Fibroblast of lung (primary cell): ENCODE measurements at regions not wholly inside any gene's neighbourhood (a gene's known extent, or its start where the extent isn't known, plus 50 kb on each side); places are given as distances from the start of the nearest gene placed in this dataset.

ENCODE experiments used
- DNase-seq, 2 donors: peaks; one replicate each; pipeline versions ENCODE4 v3.0.0 to v3.0.0-alpha.2; 2010; ENCODE audit warnings: low read depth in 2 of 2
- H2AFZ ChIP-seq: 2 replicates; pipeline ENCODE4 v1.5.1; 2012; ENCODE audit warnings: low read length, control low read depth, inconsistent platforms
- H3K27ac ChIP-seq: 2 replicates; pipeline ENCODE4 v1.5.1; 2011; ENCODE audit warnings: low read length, control low read depth; ENCODE audit not compliant: insufficient read depth
- H3K27me3 ChIP-seq: 2 replicates; pipeline ENCODE4 v1.5.1; 2011; ENCODE audit warnings: mild to moderate bottlenecking, low read length; ENCODE audit not compliant: control insufficient read depth, insufficient read depth
- H3K36me3 ChIP-seq: 2 replicates; pipeline ENCODE4 v1.5.1; 2011; ENCODE audit warnings: low read length; ENCODE audit not compliant: control insufficient read depth, insufficient read depth
- H3K4me1 ChIP-seq: 2 replicates; pipeline ENCODE4 v1.5.1; 2011; ENCODE audit warnings: low read length; ENCODE audit not compliant: control insufficient read depth, insufficient read depth; ENCODE audit errors: extremely low read depth
- H3K4me2 ChIP-seq: 2 replicates; pipeline ENCODE4 v1.5.1; 2011; ENCODE audit warnings: low read length, control low read depth; ENCODE audit not compliant: insufficient read depth; ENCODE audit errors: extremely low read depth
- H3K4me3 ChIP-seq, 4 experiments: fragments of 200-600 bp in 1 of 4; sonication (generic) in 1 of 4; replicated peaks in 1 of 4; 2 replicates each; pipeline ENCODE4 v1.5.1; 2011 to 2016; ENCODE audit warnings: low read length in 4 of 4, low read depth in 3 of 4, mild to moderate bottlenecking in 3 of 4, control low read depth in 2 of 4, inconsistent platforms in 1 of 4, mixed read lengths in 1 of 4; ENCODE audit not compliant: insufficient read depth in 1 of 4; ENCODE audit errors: control extremely low read depth in 1 of 4
- H3K79me2 ChIP-seq: 2 replicates; pipeline ENCODE4 v1.5.1; 2012; ENCODE audit warnings: mild to moderate bottlenecking, low read length, inconsistent platforms; ENCODE audit not compliant: control insufficient read depth, insufficient read depth
- H3K9ac ChIP-seq: 2 replicates; pipeline ENCODE4 v1.5.1; 2011; ENCODE audit warnings: mild to moderate bottlenecking, low read length, control low read depth; ENCODE audit not compliant: insufficient read depth
- H3K9me3 ChIP-seq: 2 replicates; pipeline ENCODE4 v1.5.1; 2012; ENCODE audit warnings: low read depth, low read length; ENCODE audit not compliant: control insufficient read depth, insufficient read depth
- H4K20me1 ChIP-seq: 2 replicates; pipeline ENCODE4 v1.5.1; 2011; ENCODE audit warnings: low read length; ENCODE audit not compliant: control insufficient read depth, insufficient read depth; ENCODE audit errors: extremely low read depth
- CTCF ChIP-seq, 2 donors: IDR thresholded peaks in 1 of 2; conservative IDR thresholded peaks in 1 of 2; 1 replicate in 1 of 2; 2 replicates in 1 of 2; pipeline ENCODE4 v1.5.1; 2011 to 2012; ENCODE audit warnings: low read length in 2 of 2, control low read depth in 1 of 2, inconsistent platforms in 1 of 2, low read depth in 1 of 2, mild to moderate bottlenecking in 1 of 2
- EZH2 ChIP-seq: IDR thresholded peaks from 2 replicates; pipeline ENCODE4 v1.5.1; 2012; ENCODE audit warnings: low read length, control low read depth, mild to moderate bottlenecking; ENCODE audit errors: missing control alignments

- Histone ChIP-seq H3K27ac (no peak overlapping the region), H3K9ac (no peak overlapping the region), H3K9me3 (no peaks in the 10 kb centered on the region), H3K36me3 (no peaks in the 10 kb centered on the region), H3K4me1 (no peaks in the 10 kb centered on the region), H3K79me2 (no peaks in the 10 kb centered on the region), H3K4me2 (no peak overlapping the region), H3K4me3 (no peak overlapping the region), H4K20me1 (no peaks in the 10 kb centered on the region), H2AFZ (no peak overlapping the region), H3K27me3 (no peaks in the 10 kb centered on the region)
- DNase-seq = no peak
- no peak for TF ChIP-seq CTCF (conservative IDR thresholded peaks at IDR 0.05 in 1 of 2, IDR thresholded peaks at IDR 0.05 in 1 of 2; ENCODE audit: low read depth in 1 of 2, low read length in 2 of 2)
Measured at GRCh38 chr1:193741228-193741627, 554.8 kb upstream of the B3GALT2 start.

- no peak overlapping the region for H3K9ac ChIP-seq
- DNase-seq = no peak
- no peaks in the 10 kb centered on the region for H4K20me1 ChIP-seq
- no peak for TF ChIP-seq CTCF (conservative IDR thresholded peaks at IDR 0.05 in 1 of 2, IDR thresholded peaks at IDR 0.05 in 1 of 2; ENCODE audit: low read depth in 1 of 2, low read length in 2 of 2)
- TF ChIP-seq EZH2 = no peak
- H3K27me3 ChIP-seq = no peaks in the 10 kb centered on the region
- no peaks in the 10 kb centered on the region for H3K4me1 ChIP-seq
- no peaks in the 10 kb centered on the region for H3K79me2 ChIP-seq
- no peak overlapping the region for H3K4me2 ChIP-seq
- H3K4me3 ChIP-seq = no peak overlapping the region
- H3K9me3 ChIP-seq = no peaks in the 10 kb centered on the region
- H2AFZ ChIP-seq = no peak overlapping the region
- no peak overlapping the region for H3K27ac ChIP-seq
- no peaks in the 10 kb centered on the region for H3K36me3 ChIP-seq
Measured at GRCh38 chr1:193740762-193741161, 554.3 kb upstream of the B3GALT2 start.

DNA sequence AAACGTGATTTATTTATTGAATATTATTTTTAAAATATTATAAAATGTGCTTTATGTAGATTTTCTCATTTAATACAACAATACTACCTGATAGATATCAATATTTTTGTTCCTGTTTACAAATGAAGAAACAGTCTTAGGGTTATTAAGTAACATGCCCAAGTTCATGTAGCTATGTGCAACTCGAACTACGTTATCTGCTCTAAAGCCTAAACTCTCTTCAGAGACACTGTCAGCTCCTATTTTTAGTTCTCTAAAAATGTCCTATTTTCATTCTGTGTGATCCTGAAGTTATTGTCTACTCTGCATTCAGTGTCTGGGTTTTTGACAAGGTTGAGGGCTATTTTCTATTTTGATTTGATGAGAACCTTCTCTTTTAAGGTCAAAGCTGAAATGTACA, 550.1 kb upstream of the B3GALT2 start:
- H3K4me3 ChIP-seq = no peak overlapping the region
- no peaks in the 10 kb centered on the region for H3K36me3 ChIP-seq
- H2AFZ ChIP-seq = no peak overlapping the region
- no peaks in the 10 kb centered on the region for H3K9me3 ChIP-seq
- no peaks in the 10 kb centered on the region for H3K79me2 ChIP-seq
- no peak overlapping the region for H3K27ac ChIP-seq
- H3K4me2 ChIP-seq = no peak overlapping the region
- H3K4me1 ChIP-seq = no peaks in the 10 kb centered on the region
- no peak overlapping the region for H3K9ac ChIP-seq
- no peaks in the 10 kb centered on the region for H3K27me3 ChIP-seq
- TF ChIP-seq CTCF (conservative IDR thresholded peaks at IDR 0.05 in 1 of 2, IDR thresholded peaks at IDR 0.05 in 1 of 2; ENCODE audit: low read depth in 1 of 2, low read length in 2 of 2) = no peak
- TF ChIP-seq EZH2 = no peak
- no peaks in the 10 kb centered on the region for H4K20me1 ChIP-seq
- DNase-seq = no peak
